Smooth muscle cell (in vitro differentiated cells): ENCODE measurements at regions not wholly inside any gene's neighbourhood (a gene's known extent, or its start where the extent isn't known, plus 50 kb on each side); places are given as distances from the start of the nearest gene placed in this dataset.

Source experiments
- DNase-seq: peaks from one replicate; lab custom pipeline; 2025; ENCODE audit not compliant: unreplicated experiment; lab: John Stamatoyannopoulos, UW
- H2AFZ ChIP-seq: fragments of 200-600 bp; sonication (generic); 2 replicates; pipeline ENCODE4 v1.6.0; 2016; ENCODE audit warnings: antibody characterized with exemption, low read depth, mild to moderate bottlenecking
- H3F3A ChIP-seq: fragments of 200-600 bp; sonication (generic); 2 replicates; pipeline ENCODE4 v1.6.0; 2017; ENCODE audit warnings: antibody characterized with exemption, low read depth
- H3K27ac ChIP-seq: fragments of 200-600 bp; sonication (generic); 2 replicates; pipeline ENCODE4 v1.5.1; 2016; ENCODE audit warnings: low read depth, mild to moderate bottlenecking
- H3K27me3 ChIP-seq: fragments of 200-600 bp; sonication (generic); 2 replicates; pipeline ENCODE4 v1.6.1; 2016; ENCODE audit warnings: low read depth, mild to moderate bottlenecking
- H3K36me3 ChIP-seq: fragments of 200-600 bp; sonication (generic); 2 replicates; pipeline ENCODE4 v1.5.1; 2016; ENCODE audit warnings: low read depth
- H3K4me1 ChIP-seq: fragments of 200-600 bp; sonication (generic); 2 replicates; pipeline ENCODE4 v1.5.1; 2016; ENCODE audit warnings: low read depth
- H3K4me2 ChIP-seq: fragments of 200-600 bp; sonication (generic); 2 replicates; pipeline ENCODE4 v1.6.0; 2016; ENCODE audit warnings: mild to moderate bottlenecking
- H3K4me3 ChIP-seq: fragments of 200-600 bp; sonication (generic); 2 replicates; pipeline ENCODE4 v1.5.1; 2016; ENCODE audit warnings: mild to moderate bottlenecking
- H3K79me2 ChIP-seq: fragments of 200-600 bp; sonication (generic); 2 replicates; pipeline ENCODE4 v1.6.0; 2016; ENCODE audit warnings: low read depth, mild to moderate bottlenecking
- H3K9ac ChIP-seq: fragments of 200-600 bp; sonication (generic); 2 replicates; pipeline ENCODE4 v1.6.0; 2016; ENCODE audit warnings: low read depth
- H3K9me3 ChIP-seq: fragments of 200-600 bp; sonication (generic); replicated peaks from 2 replicates; pipeline ENCODE4 v1.5.1; 2016; ENCODE audit warnings: low read depth
- H4K20me1 ChIP-seq: fragments of 200-600 bp; sonication (generic); 2 replicates; pipeline ENCODE4 v1.6.0; 2016; ENCODE audit warnings: low read depth
- WGBS: methylation state at CpG from one replicate; pipeline ENCODE4 v1.1.7; 2016; ENCODE audit warnings: low lambda C conversion rate; 5-methylcytosine and 5-hydroxymethylcytosine counted together
- TF ChIP-seq, protein P1 (sequence below): fragments of 200-600 bp; sonication (generic); IDR thresholded peaks from 2 replicates; pipeline ENCODE4 v1.5.1; 2017; ENCODE audit warnings: borderline replicate concordance, mild to moderate bottlenecking, antibody characterized with exemption; ENCODE audit not compliant: insufficient read depth, poor library complexity, severe bottlenecking

- H3K79me2 ChIP-seq = no peaks in the 10 kb centered on the region
- no peaks in the 10 kb centered on the region for H3K27me3 ChIP-seq
- TF ChIP-seq, protein P1, sequence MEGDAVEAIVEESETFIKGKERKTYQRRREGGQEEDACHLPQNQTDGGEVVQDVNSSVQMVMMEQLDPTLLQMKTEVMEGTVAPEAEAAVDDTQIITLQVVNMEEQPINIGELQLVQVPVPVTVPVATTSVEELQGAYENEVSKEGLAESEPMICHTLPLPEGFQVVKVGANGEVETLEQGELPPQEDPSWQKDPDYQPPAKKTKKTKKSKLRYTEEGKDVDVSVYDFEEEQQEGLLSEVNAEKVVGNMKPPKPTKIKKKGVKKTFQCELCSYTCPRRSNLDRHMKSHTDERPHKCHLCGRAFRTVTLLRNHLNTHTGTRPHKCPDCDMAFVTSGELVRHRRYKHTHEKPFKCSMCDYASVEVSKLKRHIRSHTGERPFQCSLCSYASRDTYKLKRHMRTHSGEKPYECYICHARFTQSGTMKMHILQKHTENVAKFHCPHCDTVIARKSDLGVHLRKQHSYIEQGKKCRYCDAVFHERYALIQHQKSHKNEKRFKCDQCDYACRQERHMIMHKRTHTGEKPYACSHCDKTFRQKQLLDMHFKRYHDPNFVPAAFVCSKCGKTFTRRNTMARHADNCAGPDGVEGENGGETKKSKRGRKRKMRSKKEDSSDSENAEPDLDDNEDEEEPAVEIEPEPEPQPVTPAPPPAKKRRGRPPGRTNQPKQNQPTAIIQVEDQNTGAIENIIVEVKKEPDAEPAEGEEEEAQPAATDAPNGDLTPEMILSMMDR = no peak
- no peak overlapping the region for H3K27ac ChIP-seq
- H3F3A ChIP-seq = no peaks in the 10 kb centered on the region
- H3K4me2 ChIP-seq = no peak overlapping the region
- WGBS = 37% methylated on average over 2 of the region's 2 CpGs
- no peak overlapping the region for H2AFZ ChIP-seq
- no peaks in the 10 kb centered on the region for H3K9me3 ChIP-seq
- no peaks in the 10 kb centered on the region for H3K36me3 ChIP-seq
- no peak overlapping the region for H3K9ac ChIP-seq
- H3K4me3 ChIP-seq = no peak overlapping the region
- no peaks in the 10 kb centered on the region for H4K20me1 ChIP-seq
- no peak for DNase-seq
- no peaks in the 10 kb centered on the region for H3K4me1 ChIP-seq
Observed at GRCh38 chr5:102554082-102554481, 55.3 kb upstream of the SLCO6A1 start.

- 90% methylated on average over 1 of the region's 1 CpG for WGBS
Observed at GRCh38 chr5:102554728-102555127, 55.9 kb upstream of the SLCO6A1 start.

DNA sequence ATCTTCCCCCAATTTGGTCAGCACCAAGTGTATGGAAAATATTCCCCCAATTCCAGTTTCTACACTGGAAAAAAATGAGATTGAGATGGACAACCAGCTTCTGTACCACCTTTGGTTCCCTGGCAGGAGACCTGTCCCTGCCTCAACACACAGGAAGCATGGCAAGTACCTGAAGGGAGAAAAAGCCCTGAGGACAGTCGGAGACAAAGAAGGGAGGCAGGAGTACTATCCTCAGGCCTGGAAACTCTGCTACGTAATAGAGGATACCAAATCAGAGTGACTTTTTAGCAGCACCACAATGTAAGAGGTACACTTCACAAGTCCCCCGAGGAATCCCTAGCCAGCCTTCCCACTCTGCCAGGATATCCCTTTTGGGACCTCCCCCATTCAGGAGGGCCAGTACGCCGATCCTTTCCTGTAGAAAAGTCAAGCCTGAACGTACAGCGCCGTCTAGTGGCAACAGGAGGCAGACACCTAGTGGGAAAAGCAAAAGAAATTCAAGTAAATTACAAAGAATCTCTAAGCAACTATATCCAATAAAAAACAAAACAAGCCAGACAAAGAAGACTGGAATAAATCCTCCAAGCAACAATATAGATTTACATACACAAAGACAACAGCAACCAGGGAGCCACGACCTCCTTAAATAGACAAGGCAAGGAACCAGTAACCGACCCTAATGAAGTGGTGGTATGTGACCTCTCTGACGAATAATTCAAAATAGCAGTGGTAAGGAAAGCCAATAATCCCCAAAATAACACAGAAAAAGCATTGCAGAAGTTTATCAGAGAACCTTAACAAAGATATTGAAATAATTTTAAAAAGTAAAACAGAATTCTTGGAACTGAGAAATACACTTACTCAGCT, 63.3 kb upstream of the SLCO6A1 start:
- TF ChIP-seq, protein P1 = peak; percentile 52
- H3K79me2 ChIP-seq = no peaks in the 10 kb centered on the region
- no peaks in the 10 kb centered on the region for H3K4me1 ChIP-seq
- H2AFZ ChIP-seq = no peak overlapping the region
- no peak overlapping the region for H3K27ac ChIP-seq
- no peaks in the 10 kb centered on the region for H3K9me3 ChIP-seq
- no peaks in the 10 kb centered on the region for H4K20me1 ChIP-seq
- 33% methylated on average over 11 of the region's 11 CpGs for WGBS
- H3K27me3 ChIP-seq = no peaks in the 10 kb centered on the region
- no peaks in the 10 kb centered on the region for H3F3A ChIP-seq
- H3K9ac ChIP-seq = no peak overlapping the region
- no peak overlapping the region for H3K4me3 ChIP-seq
- H3K36me3 ChIP-seq = no peaks in the 10 kb centered on the region
- no peak for DNase-seq
- H3K4me2 ChIP-seq = no peak overlapping the region

More at GRCh38 chr5:102554728-102555127, 55.9 kb upstream of the SLCO6A1 start:
- H3K79me2 ChIP-seq = no peaks in the 10 kb centered on the region
- H3K27me3 ChIP-seq = no peaks in the 10 kb centered on the region
- H3K9me3 ChIP-seq = no peaks in the 10 kb centered on the region
- H3K4me2 ChIP-seq = no peak overlapping the region
- H2AFZ ChIP-seq = no peak overlapping the region
- H3F3A ChIP-seq = no peaks in the 10 kb centered on the region
- no peaks in the 10 kb centered on the region for H4K20me1 ChIP-seq
- no peaks in the 10 kb centered on the region for H3K36me3 ChIP-seq
- H3K4me3 ChIP-seq = no peak overlapping the region
- H3K9ac ChIP-seq = no peak overlapping the region
- TF ChIP-seq, protein P1 = no peak
- no peaks in the 10 kb centered on the region for H3K4me1 ChIP-seq
- no peak for DNase-seq
- no peak overlapping the region for H3K27ac ChIP-seq

DNA sequence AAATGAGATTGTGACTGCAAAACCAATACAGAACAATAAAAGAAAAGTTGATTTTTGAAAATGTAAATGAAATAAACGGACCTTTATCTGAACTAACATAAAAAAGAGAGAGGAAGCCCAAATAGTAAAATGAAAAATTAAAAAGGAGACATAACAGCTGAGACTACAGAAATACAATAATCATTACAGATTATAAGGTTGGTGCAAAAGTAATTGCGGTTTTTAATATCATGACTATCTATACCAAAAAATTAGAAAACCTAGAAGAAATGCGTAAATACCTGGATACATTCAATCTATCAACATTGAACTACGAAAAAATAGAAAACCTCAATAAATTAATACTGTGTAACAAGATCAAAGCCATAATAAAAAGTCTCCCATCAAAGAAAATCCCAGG, 71.9 kb upstream of the SLCO6A1 start:
- Histone ChIP-seq H4K20me1 (no peaks in the 10 kb centered on the region), H3K27me3 (no peaks in the 10 kb centered on the region), H2AFZ (no peak overlapping the region), H3F3A (no peaks in the 10 kb centered on the region), H3K9me3 (no peaks in the 10 kb centered on the region), H3K9ac (no peak overlapping the region), H3K4me1 (no peaks in the 10 kb centered on the region), H3K27ac (no peak overlapping the region), H3K79me2 (no peaks in the 10 kb centered on the region), H3K36me3 (no peaks in the 10 kb centered on the region), H3K4me2 (no peak overlapping the region), H3K4me3 (no peak overlapping the region)
- WGBS = 72% methylated on average over 4 of the region's 4 CpGs
- TF ChIP-seq, protein P1 = no peak
- DNase-seq = no peak
